Upper lobe of left lung (tissue), 6 donors: ENCODE measurements at regions not wholly inside any gene's neighbourhood (a gene's known extent, or its start where the extent isn't known, plus 50 kb on each side); places are given as distances from the start of the nearest gene placed in this dataset.

Experiments used
- ATAC-seq, 2 donors: fragments of 200-7000 bp; cut with Tn5 transposase; one replicate each; pipeline ENCODE4 v1.9.1; 2022; ENCODE audit warnings: mild to moderate bottlenecking in 2 of 2, moderate library complexity in 2 of 2; ENCODE audit not compliant: low FRiP score in 2 of 2
- DNase-seq, 2 donors: peaks; one replicate each; pipeline ENCODE4 v3.0.0-alpha.2; 2019 to 2020
- H3K27ac ChIP-seq, 4 donors: fragments of 200-600 bp; sonication (generic); one replicate each; pipeline ENCODE4 v1.5.1; 2016 to 2019
- H3K27me3 ChIP-seq, 4 donors: fragments of 200-600 bp; sonication (generic); one replicate each; pipeline ENCODE4 v1.5.1; 2017 to 2019
- H3K36me3 ChIP-seq, 4 donors: fragments of 200-600 bp; sonication (generic); one replicate each; pipeline ENCODE4 v1.5.1; 2016 to 2019
- H3K4me1 ChIP-seq, 4 donors: fragments of 200-600 bp; sonication (generic); one replicate each; pipeline ENCODE4 v1.5.1; 2018 to 2019
- H3K4me3 ChIP-seq, 4 donors: fragments of 200-600 bp; sonication (generic); one replicate each; pipeline ENCODE4 v1.5.1; 2017 to 2019; ENCODE audit warnings: mild to moderate bottlenecking in 2 of 4, moderate library complexity in 1 of 4
- H3K9me3 ChIP-seq, 4 donors: fragments of 200-600 bp; sonication (generic); one replicate each; pipeline ENCODE4 v1.5.1; 2018 to 2019
- EP300 ChIP-seq, 4 donors: sonication (generic); formaldehyde crosslinking; IDR thresholded peaks; one replicate each; pipeline ENCODE4 v1.5.1; 2017; ENCODE audit warnings: antibody characterized with exemption in 4 of 4, control low read depth in 2 of 4
- POLR2A ChIP-seq, 4 donors: fragments of 450-650 bp; IDR thresholded peaks; one replicate each; pipeline ENCODE4 v1.5.1; 2016 to 2017; ENCODE audit warnings: antibody characterized with exemption in 4 of 4, mild to moderate bottlenecking in 2 of 4
- POLR2AphosphoS5 ChIP-seq, 2 donors: sonication (generic); formaldehyde crosslinking; IDR thresholded peaks; one replicate each; pipeline ENCODE4 v1.5.1; 2017; ENCODE audit warnings: antibody characterized with exemption in 2 of 2
- WGBS, 2 donors: methylation state at CpG; one replicate each; pipeline ENCODE4 v1.1.5; 2017 to 2018; 5-methylcytosine and 5-hydroxymethylcytosine counted together
- TF ChIP-seq, protein P1 (sequence below), 6 experiments: fragments of 450-650 bp in 4 of 6; fragments of 200-600 bp in 2 of 6; sonication (generic) in 2 of 6; IDR thresholded peaks; one replicate each; pipeline ENCODE4 v1.5.1; 2016 to 2019; ENCODE audit warnings: antibody characterized with exemption in 6 of 6
- donor health status: DM: no; HTN: no; CAD: no; lungs with moderate emphysema.
- donor health status: DM: no; HTN: yes; CAD: no; lungs with severe emphysema.

DNA sequence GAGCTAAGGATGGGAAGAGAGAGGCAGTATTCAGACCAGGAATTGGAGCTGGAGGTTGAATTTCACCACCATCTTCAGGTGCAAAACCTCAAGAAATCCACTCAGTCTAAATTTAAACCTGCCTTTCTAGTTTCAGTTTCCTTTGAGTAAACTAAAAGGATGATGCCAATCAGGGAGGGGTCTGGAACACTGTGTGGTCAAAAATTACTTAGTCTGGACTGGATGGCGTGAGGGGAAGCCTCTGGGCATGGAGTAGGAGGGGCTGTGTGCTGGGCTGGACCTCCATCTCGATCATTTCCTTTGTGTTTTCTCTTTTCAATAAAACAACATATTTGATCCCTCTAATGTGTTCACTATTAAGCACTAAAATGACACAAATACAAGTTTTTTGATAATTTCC lies 120.1 kb downstream of the GC start:
- no peaks in the 10 kb centered on the region for H3K4me1 ChIP-seq
- TF ChIP-seq EP300 (IDR thresholded peaks at IDR 0.05) (no peak), POLR2A (IDR thresholded peaks at IDR 0.05) (no peak), POLR2AphosphoS5 (IDR thresholded peaks at IDR 0.05) (no peak)
- TF ChIP-seq, protein P1, sequence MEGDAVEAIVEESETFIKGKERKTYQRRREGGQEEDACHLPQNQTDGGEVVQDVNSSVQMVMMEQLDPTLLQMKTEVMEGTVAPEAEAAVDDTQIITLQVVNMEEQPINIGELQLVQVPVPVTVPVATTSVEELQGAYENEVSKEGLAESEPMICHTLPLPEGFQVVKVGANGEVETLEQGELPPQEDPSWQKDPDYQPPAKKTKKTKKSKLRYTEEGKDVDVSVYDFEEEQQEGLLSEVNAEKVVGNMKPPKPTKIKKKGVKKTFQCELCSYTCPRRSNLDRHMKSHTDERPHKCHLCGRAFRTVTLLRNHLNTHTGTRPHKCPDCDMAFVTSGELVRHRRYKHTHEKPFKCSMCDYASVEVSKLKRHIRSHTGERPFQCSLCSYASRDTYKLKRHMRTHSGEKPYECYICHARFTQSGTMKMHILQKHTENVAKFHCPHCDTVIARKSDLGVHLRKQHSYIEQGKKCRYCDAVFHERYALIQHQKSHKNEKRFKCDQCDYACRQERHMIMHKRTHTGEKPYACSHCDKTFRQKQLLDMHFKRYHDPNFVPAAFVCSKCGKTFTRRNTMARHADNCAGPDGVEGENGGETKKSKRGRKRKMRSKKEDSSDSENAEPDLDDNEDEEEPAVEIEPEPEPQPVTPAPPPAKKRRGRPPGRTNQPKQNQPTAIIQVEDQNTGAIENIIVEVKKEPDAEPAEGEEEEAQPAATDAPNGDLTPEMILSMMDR (IDR thresholded peaks at IDR 0.05), result no peak
- no peak for DNase-seq

DNA sequence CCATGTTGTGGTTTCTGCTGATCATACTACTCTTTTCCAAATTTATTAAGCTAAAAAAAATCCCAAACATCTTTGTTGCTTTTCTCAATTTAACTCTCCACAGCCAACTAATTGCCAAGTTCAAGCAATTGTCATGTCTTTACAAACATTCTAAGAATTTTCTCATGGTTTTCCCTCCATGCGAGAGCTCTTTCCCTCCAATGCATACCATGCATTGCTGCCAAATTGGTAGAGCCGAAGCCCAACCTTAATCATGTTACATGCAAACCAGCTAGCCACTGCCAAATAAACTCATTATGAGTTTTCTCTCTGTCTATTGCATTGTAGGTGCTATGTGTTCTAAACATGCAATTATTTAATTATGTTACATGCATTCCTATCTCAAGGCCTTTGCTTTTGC lies 123.9 kb downstream of the GC start:
- 77 to 88% methylated on average over 2 of the region's 2 CpGs for WGBS, 2 donors
- Histone ChIP-seq H3K4me3 (no peak overlapping the region), H3K4me1 (no peaks in the 10 kb centered on the region), H3K27me3 (no peaks in the 10 kb centered on the region), H3K27ac (no peak overlapping the region), H3K36me3 (no peaks in the 10 kb centered on the region), H3K9me3 (no peaks in the 10 kb centered on the region)
- TF ChIP-seq POLR2A (IDR thresholded peaks at IDR 0.05) (no peak), POLR2AphosphoS5 (IDR thresholded peaks at IDR 0.05) (no peak), EP300 (IDR thresholded peaks at IDR 0.05) (no peak)
- TF ChIP-seq, protein P1 (IDR thresholded peaks at IDR 0.05), result no peak
- ATAC-seq (no peak), DNase-seq (no peak)

More for the DNA sequence above, 120.1 kb downstream of the GC start:
- H3K9me3 ChIP-seq, result no peaks in the 10 kb centered on the region
- ATAC-seq, result no peak
- H3K27ac ChIP-seq, result no peak overlapping the region
- H3K4me3 ChIP-seq, result no peak overlapping the region
- no peaks in the 10 kb centered on the region for H3K27me3 ChIP-seq
- 63 to 70% methylated on average over 2 of the region's 2 CpGs for WGBS, 2 donors
- no peaks in the 10 kb centered on the region for H3K36me3 ChIP-seq

DNA sequence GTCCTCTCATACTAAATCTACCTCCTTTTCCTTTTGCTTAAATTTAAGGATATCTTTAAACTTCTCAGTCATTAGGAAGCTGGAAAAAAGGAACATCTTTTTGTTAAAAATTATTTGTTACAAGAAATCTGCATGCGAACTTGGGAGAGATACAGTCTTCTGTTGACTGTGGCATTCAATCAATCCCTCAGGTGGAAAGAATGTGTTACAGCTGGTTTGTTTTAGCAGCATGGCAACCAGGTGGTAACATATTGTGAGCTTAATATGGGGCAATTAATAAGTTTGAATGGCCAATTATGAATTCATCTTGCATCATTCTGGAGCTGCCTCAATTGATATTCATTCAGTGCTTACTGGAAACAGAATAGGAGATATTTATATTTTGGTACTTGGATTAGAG lies 135.0 kb downstream of the GC start:
- ATAC-seq, result no peak
- no peaks in the 10 kb centered on the region for H3K27me3 ChIP-seq

DNA sequence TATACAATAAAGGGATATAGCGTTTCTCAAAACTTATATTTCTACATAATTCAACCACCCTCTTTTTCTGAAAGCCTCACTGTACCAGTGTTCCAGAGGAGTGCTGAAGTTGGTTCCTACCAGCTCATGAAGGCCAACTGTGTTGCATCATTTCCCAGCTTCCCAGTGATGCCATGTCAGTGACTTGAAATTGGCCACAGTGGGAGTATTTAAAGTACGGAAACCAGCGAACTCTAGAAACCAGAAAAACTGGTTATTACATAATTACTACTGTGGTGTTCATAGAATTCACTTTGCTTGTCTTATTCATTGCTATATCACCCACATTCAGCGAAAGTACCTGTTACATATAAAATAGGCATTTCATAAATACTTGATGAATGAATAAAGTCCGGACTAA lies 135.4 kb downstream of the GC start:
- TF ChIP-seq, protein P1 (IDR thresholded peaks at IDR 0.05), result no peak
- TF ChIP-seq POLR2AphosphoS5 (IDR thresholded peaks at IDR 0.05) (no peak), EP300 (IDR thresholded peaks at IDR 0.05) (no peak), POLR2A (IDR thresholded peaks at IDR 0.05) (no peak)
- WGBS, 2 donors, result 67 to 80% methylated on average over 5 of the region's 5 CpGs
- no peaks in the 10 kb centered on the region for H3K27me3 ChIP-seq
- H3K4me3 ChIP-seq, result no peak overlapping the region
- H3K36me3 ChIP-seq, result no peaks in the 10 kb centered on the region
- no peaks in the 10 kb centered on the region for H3K9me3 ChIP-seq
- H3K4me1 ChIP-seq, result no peaks in the 10 kb centered on the region
- no peak overlapping the region for H3K27ac ChIP-seq
- peak in 1 of 2 donors; percentile 36 for DNase-seq
- ATAC-seq, result no peak

More for the DNA sequence above, 135.0 kb downstream of the GC start:
- Histone ChIP-seq H3K36me3 (no peaks in the 10 kb centered on the region), H3K27ac (no peak overlapping the region), H3K4me1 (no peaks in the 10 kb centered on the region), H3K4me3 (no peak overlapping the region), H3K9me3 (no peaks in the 10 kb centered on the region)
- DNase-seq, result no peak
- TF ChIP-seq POLR2A (IDR thresholded peaks at IDR 0.05), result no peak
- no peak for TF ChIP-seq EP300 (IDR thresholded peaks at IDR 0.05)
- TF ChIP-seq, protein P1 (IDR thresholded peaks at IDR 0.05), result no peak
- no peak for TF ChIP-seq POLR2AphosphoS5 (IDR thresholded peaks at IDR 0.05)
- WGBS, 2 donors, result 0 to 89% methylated on average over 1 of the region's 1 CpG

DNA sequence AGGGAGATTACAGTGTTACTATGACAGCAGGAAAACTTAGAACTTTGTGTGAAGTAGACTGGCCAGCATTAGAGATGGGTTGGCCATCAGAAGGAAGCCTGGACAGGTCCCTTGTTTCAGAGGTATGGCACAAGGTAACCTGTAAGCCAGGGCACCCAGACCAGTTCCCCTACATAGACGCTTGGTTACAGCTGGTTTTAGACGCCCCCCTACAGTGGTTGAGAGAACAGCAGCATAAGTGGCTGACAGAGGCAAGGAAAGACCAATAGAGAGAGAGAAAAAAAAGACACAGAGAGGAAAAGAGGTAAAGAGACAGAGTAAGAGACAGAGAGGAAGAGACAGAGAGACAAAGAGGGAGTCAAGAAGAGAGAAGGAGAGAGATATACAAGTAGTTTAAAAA lies 144.5 kb downstream of the GC start:
- DNase-seq (no peak), ATAC-seq (no peak)
- TF ChIP-seq POLR2A (IDR thresholded peaks at IDR 0.05) (no peak), EP300 (IDR thresholded peaks at IDR 0.05) (no peak), POLR2AphosphoS5 (IDR thresholded peaks at IDR 0.05) (no peak)
- TF ChIP-seq, protein P1 (IDR thresholded peaks at IDR 0.05), result no peak
- Histone ChIP-seq H3K9me3 (no peaks in the 10 kb centered on the region), H3K27me3 (no peaks in the 10 kb centered on the region), H3K27ac (no peak overlapping the region), H3K4me3 (no peak overlapping the region), H3K36me3 (no peaks in the 10 kb centered on the region), H3K4me1 (no peaks in the 10 kb centered on the region)
- 83 to 89% methylated on average over 2 of the region's 2 CpGs for WGBS, 2 donors
